A673 (cell line): ENCODE measurements at regions not wholly inside any gene's neighbourhood (a gene's known extent, or its start where the extent isn't known, plus 50 kb on each side); places are given as distances from the start of the nearest gene placed in this dataset.

Source experiments
- BruUV-seq: library from RNA; stranded (reverse); fragments of 400-500 nt; replicated peaks from 2 replicates; lab custom pipeline; 2021; lab: Mats Ljungman, UMichigan
- CTCF ChIA-PET: fragments of 300-600 bp; sonication (Branson Sonifier 250); formaldehyde crosslinking; loops from one replicate; lab custom pipeline; 2022; ENCODE audit warnings: antibody characterized with exemption; lab: Charles Lee
- POLR2A ChIA-PET: fragments of 300-600 bp; sonication (Branson Sonifier 250); formaldehyde crosslinking; loops from one replicate; lab custom pipeline; 2022; ENCODE audit warnings: antibody characterized with exemption; ENCODE audit not compliant: low non-redundant PET; lab: Charles Lee
- DNase-seq: peaks from one replicate; pipeline ENCODE4 v3.0.0-alpha.2; 2015; ENCODE audit warnings: low spot score
- H3K27ac ChIP-seq: fragments of 200-600 bp; sonication (generic); 2 replicates; pipeline ENCODE4 v1.5.1; 2016; ENCODE audit warnings: mixed run types, low read depth, mild to moderate bottlenecking, mixed read lengths, antibody characterized with exemption, low read length; ENCODE audit not compliant: poor library complexity, severe bottlenecking
- H3K27me3 ChIP-seq: fragments of 200-600 bp; sonication (generic); replicated peaks from 2 replicates; pipeline ENCODE4 v1.6.1; 2017; ENCODE audit warnings: mixed run types, low read depth, mild to moderate bottlenecking, mixed read lengths, antibody characterized with exemption, low read length; ENCODE audit not compliant: insufficient read depth, poor library complexity
- H3K36me3 ChIP-seq: fragments of 200-600 bp; sonication (generic); 2 replicates; pipeline ENCODE4 v1.6.1; 2016; ENCODE audit warnings: mixed run types, mild to moderate bottlenecking, mixed read lengths, antibody characterized with exemption, low read length; ENCODE audit not compliant: insufficient read depth, poor library complexity, severe bottlenecking
- H3K4me1 ChIP-seq: fragments of 200-600 bp; sonication (generic); 2 replicates; pipeline ENCODE4 v1.6.1; 2017; ENCODE audit warnings: mixed run types, mild to moderate bottlenecking, mixed read lengths, antibody characterized with exemption, low read length; ENCODE audit not compliant: insufficient read depth, poor library complexity, severe bottlenecking
- H3K4me3 ChIP-seq: fragments of 200-600 bp; sonication (generic); 2 replicates; pipeline ENCODE4 v1.5.1; 2016; ENCODE audit warnings: low read depth, mixed run types, mild to moderate bottlenecking, mixed read lengths, low read length; ENCODE audit not compliant: poor library complexity, severe bottlenecking
- H3K9me3 ChIP-seq: fragments of 200-600 bp; sonication (generic); 2 replicates; pipeline ENCODE4 v1.6.1; 2016; ENCODE audit warnings: mixed run types, low read depth, mild to moderate bottlenecking, mixed read lengths, antibody characterized with exemption, low read length; ENCODE audit not compliant: poor library complexity, severe bottlenecking
- EZH2 ChIP-seq: fragments of 200-600 bp; sonication (generic); IDR thresholded peaks from 2 replicates; pipeline ENCODE4 v1.6.1; 2017; ENCODE audit warnings: borderline replicate concordance, low read depth, mild to moderate bottlenecking, mixed read lengths, antibody characterized with exemption, low read length; ENCODE audit not compliant: poor library complexity, severe bottlenecking
- intact Hi-C: fragments of 100-400 bp; cut with micrococcal nuclease; formaldehyde crosslinking; loops from one replicate; pipeline ENCODE4 v1.10.0; 2022; ENCODE audit not compliant: unreplicated experiment
- TF ChIP-seq, protein P1 (sequence below): fragments of 300-800, 200-600 bp; sonication (generic); conservative IDR thresholded peaks from 2 replicates; pipeline ENCODE4 v1.5.1; 2017; ENCODE audit warnings: low read depth, mild to moderate bottlenecking, antibody characterized with exemption, low read length, moderate library complexity, mixed read lengths

DNA sequence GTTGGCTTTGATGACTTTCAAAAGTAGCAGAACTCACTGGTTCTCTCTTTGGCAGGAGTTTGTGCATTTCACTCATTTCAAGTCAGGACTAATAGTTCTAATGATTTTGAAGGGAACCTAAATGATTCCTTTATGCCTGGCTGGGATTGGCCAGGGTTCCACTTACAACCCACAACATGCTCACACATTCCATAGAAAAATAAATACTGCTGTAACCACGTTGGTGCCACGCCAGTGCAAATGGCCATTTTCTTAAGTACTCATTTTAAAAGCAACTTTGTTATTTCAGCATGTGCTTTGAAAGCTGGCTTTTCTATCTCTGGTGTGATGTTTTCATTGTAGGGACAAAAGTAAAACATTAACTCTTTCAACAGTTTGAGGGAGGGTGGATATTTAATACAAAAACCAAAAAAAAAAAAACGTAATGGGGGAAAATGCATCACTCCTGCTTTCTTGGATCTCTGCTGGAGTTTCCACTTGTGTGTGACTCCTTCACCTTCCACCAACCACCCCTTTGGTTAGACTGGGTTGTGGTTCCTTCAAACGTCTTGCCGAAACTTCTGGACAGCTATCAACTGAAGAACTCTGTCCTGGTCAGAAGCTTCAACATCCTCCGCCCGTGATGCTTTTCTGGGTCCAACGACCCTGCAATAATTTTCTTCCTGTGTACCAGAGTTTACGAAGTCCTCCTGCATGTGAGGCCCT lies 300.4 kb upstream of the RUNX1 start:
- ChIA-PET POLR2A (no interaction called here), CTCF (no interaction called here)
- no peaks in the 10 kb centered on the region for H3K9me3 ChIP-seq
- no peak overlapping the region for H3K4me3 ChIP-seq
- H3K27ac ChIP-seq, result no peak overlapping the region
- intact Hi-C loops, result no loop called here
- no peak for DNase-seq
- no TSS peak for BruUV-seq
- TF ChIP-seq EZH2, result no peak
- TF ChIP-seq, protein P1, sequence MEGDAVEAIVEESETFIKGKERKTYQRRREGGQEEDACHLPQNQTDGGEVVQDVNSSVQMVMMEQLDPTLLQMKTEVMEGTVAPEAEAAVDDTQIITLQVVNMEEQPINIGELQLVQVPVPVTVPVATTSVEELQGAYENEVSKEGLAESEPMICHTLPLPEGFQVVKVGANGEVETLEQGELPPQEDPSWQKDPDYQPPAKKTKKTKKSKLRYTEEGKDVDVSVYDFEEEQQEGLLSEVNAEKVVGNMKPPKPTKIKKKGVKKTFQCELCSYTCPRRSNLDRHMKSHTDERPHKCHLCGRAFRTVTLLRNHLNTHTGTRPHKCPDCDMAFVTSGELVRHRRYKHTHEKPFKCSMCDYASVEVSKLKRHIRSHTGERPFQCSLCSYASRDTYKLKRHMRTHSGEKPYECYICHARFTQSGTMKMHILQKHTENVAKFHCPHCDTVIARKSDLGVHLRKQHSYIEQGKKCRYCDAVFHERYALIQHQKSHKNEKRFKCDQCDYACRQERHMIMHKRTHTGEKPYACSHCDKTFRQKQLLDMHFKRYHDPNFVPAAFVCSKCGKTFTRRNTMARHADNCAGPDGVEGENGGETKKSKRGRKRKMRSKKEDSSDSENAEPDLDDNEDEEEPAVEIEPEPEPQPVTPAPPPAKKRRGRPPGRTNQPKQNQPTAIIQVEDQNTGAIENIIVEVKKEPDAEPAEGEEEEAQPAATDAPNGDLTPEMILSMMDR, result no peak
- no peaks in the 10 kb centered on the region for H3K36me3 ChIP-seq
- H3K27me3 ChIP-seq, result no peaks in the 10 kb centered on the region
- H3K4me1 ChIP-seq, result no peaks in the 10 kb centered on the region

DNA sequence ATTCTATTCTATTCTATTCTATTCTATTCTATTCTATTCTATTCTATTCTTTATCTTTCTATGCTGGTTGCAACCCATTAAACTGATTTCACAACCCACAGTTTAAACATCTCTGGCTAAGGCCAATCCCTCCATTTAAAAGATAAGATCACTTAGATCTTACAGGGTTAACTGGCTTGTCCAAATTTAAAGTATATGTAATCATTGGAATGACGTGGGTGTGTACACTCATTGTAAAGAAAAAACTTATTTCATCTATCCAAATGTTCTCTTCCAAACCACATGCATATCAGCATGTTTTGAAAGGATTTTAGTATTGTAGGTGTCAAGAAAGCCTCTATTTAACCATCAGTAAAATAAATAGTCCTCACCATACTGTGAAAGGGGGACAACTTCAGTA lies 299.6 kb upstream of the RUNX1 start:
- no TSS peak for BruUV-seq
- CTCF ChIA-PET, result no interaction called here

DNA sequence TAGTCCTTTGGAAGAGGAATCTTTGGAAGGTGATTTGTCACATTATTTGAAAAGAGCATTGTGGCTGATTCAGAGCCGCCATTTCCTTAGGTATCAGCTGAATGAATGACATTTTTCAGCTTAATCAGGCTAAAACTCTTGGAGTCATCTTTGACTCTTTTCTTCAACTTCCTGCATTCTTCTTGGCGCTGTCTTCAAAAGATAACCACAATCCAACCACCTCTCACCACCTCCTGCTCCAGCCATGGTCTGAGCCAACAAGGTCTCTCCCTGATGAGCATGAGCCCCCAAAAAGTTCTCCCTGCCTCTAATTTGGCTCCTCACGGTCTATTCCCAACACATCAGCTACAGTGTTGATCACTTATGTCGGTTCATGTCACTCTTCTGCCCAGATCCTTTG lies 297.6 kb upstream of the RUNX1 start:
- H3K4me1 ChIP-seq, result no peaks in the 10 kb centered on the region
- POLR2A ChIA-PET, result no interaction called here
- CTCF ChIA-PET, result no interaction called here
- H3K36me3 ChIP-seq, result no peaks in the 10 kb centered on the region
- H3K27ac ChIP-seq, result no peak overlapping the region
- no peak overlapping the region for H3K4me3 ChIP-seq
- peaks cover 12% of the 10 kb centered on the region for H3K27me3 ChIP-seq
- TF ChIP-seq EZH2, result no peak
- TF ChIP-seq, protein P1, result no peak
- intact Hi-C loops, result no loop called here
- no TSS peak for BruUV-seq
- DNase-seq, result no peak
- H3K9me3 ChIP-seq, result no peaks in the 10 kb centered on the region

More for the DNA sequence above, 299.6 kb upstream of the RUNX1 start:
- Histone ChIP-seq H3K4me1 (no peaks in the 10 kb centered on the region), H3K27me3 (peaks cover 5% of the 10 kb centered on the region), H3K4me3 (no peak overlapping the region), H3K27ac (no peak overlapping the region), H3K36me3 (no peaks in the 10 kb centered on the region), H3K9me3 (no peaks in the 10 kb centered on the region)
- no peak for TF ChIP-seq EZH2
- TF ChIP-seq, protein P1, result no peak
- DNase-seq, result no peak
- intact Hi-C loops, result no loop called here
- POLR2A ChIA-PET, result no interaction called here
